Neural cell (in vitro differentiated cells): ENCODE measurements at regions not wholly inside any gene's neighbourhood (a gene's known extent, or its start where the extent isn't known, plus 50 kb on each side); places are given as distances from the start of the nearest gene placed in this dataset.

Experiments used
- H2AFZ ChIP-seq: fragments of 200-600, 300-800 bp; sonication (generic), shearing (Covaris generic); 2 replicates; pipeline ENCODE4 v1.6.0; 2014; ENCODE audit warnings: low read depth, mild to moderate bottlenecking, antibody characterized with exemption, low read length, moderate library complexity
- H3F3A ChIP-seq: fragments of 200-600 bp; shearing (Covaris generic); 2 replicates; pipeline ENCODE4 v1.6.1; 2016; ENCODE audit warnings: mild to moderate bottlenecking, moderate library complexity, mixed read lengths, antibody characterized with exemption, low read length; ENCODE audit not compliant: insufficient read depth, poor library complexity, severe bottlenecking
- H3K27ac ChIP-seq: fragments of 200-600, 300-800 bp; sonication (generic), shearing (Covaris generic); 2 replicates; pipeline ENCODE4 v1.5.1; 2014; ENCODE audit warnings: mild to moderate bottlenecking, low read length, moderate library complexity
- H3K27me3 ChIP-seq: fragments of 300-800, 200-600 bp; sonication (generic), shearing (Covaris generic); 2 replicates; pipeline ENCODE4 v1.6.0; 2014; ENCODE audit warnings: mild to moderate bottlenecking, low read depth, low read length, moderate library complexity; ENCODE audit not compliant: insufficient read depth
- H3K36me3 ChIP-seq: fragments of 300-800, 200-600 bp; sonication (generic), shearing (Covaris generic); 2 replicates; pipeline ENCODE4 v1.5.1; 2014; ENCODE audit warnings: mild to moderate bottlenecking, antibody characterized with exemption, low read length, moderate library complexity; ENCODE audit not compliant: insufficient read depth
- H3K4me2 ChIP-seq: fragments of 300-800, 200-600 bp; sonication (generic), shearing (Covaris generic); 2 replicates; pipeline ENCODE4 v1.6.0; 2014; ENCODE audit warnings: mild to moderate bottlenecking, low read length
- H3K4me3 ChIP-seq: fragments of 300-800, 200-600 bp; sonication (generic), shearing (Covaris generic); 2 replicates; pipeline ENCODE4 v1.5.1; 2014; ENCODE audit warnings: mild to moderate bottlenecking, low read length, moderate library complexity
- H3K79me2 ChIP-seq: fragments of 200-600 bp; shearing (Covaris generic); replicated peaks from 2 replicates; pipeline ENCODE4 v1.6.0; 2014; ENCODE audit warnings: mild to moderate bottlenecking, low read length, moderate library complexity; ENCODE audit not compliant: insufficient read depth
- H3K9ac ChIP-seq: fragments of 300-800, 200-600 bp; sonication (generic), shearing (Covaris generic); 2 replicates; pipeline ENCODE4 v1.6.1; 2016; ENCODE audit warnings: mild to moderate bottlenecking, low read length, mixed read lengths
- H3K9me2 ChIP-seq: fragments of 200-600 bp; shearing (Covaris generic); 2 replicates; pipeline ENCODE4 v1.6.1; 2016; ENCODE audit warnings: mild to moderate bottlenecking, low read length, mixed read lengths; ENCODE audit not compliant: insufficient read depth
- H3K9me3 ChIP-seq: fragments of 200-600, 300-800 bp; sonication (generic), shearing (Covaris generic); 2 replicates; pipeline ENCODE4 v1.6.1; 2016; ENCODE audit warnings: mild to moderate bottlenecking, mixed run types, low read length, moderate library complexity, mixed read lengths
- H4K20me1 ChIP-seq: fragments of 200-600 bp; shearing (Covaris generic); 2 replicates; pipeline ENCODE4 v1.6.1; 2016; ENCODE audit warnings: mild to moderate bottlenecking, mixed run types; ENCODE audit not compliant: insufficient read depth
- CTCF ChIP-seq: fragments of 450-650 bp; IDR thresholded peaks from 2 replicates; pipeline ENCODE4 v1.5.1; 2014; ENCODE audit warnings: antibody characterized with exemption, mild to moderate bottlenecking, moderate library complexity; ENCODE audit not compliant: poor library complexity, severe bottlenecking
- EP300 ChIP-seq: fragments of 450-650 bp; conservative IDR thresholded peaks from 2 replicates; pipeline ENCODE4 v1.6.1; 2014; ENCODE audit warnings: antibody characterized with exemption, mild to moderate bottlenecking, moderate library complexity; ENCODE audit not compliant: poor library complexity, severe bottlenecking
- EZH2 ChIP-seq: fragments of 200-600, 300-800 bp; shearing (Covaris generic), sonication (generic); IDR thresholded peaks from 2 replicates; pipeline ENCODE4 v1.6.1; 2014; ENCODE audit warnings: antibody characterized with exemption, low read length, borderline replicate concordance, mild to moderate bottlenecking; ENCODE audit not compliant: insufficient read depth, poor library complexity, severe bottlenecking
- MXI1 ChIP-seq: fragments of 450-650 bp; conservative IDR thresholded peaks from 2 replicates; pipeline ENCODE4 v1.6.1; 2014; ENCODE audit warnings: antibody characterized with exemption, mild to moderate bottlenecking; ENCODE audit not compliant: poor library complexity, severe bottlenecking
- POLR2AphosphoS5 ChIP-seq: IDR thresholded peaks from 2 replicates; pipeline ENCODE4 v1.6.1; 2012
- RAD21 ChIP-seq: fragments of 450-650 bp; conservative IDR thresholded peaks from 2 replicates; pipeline ENCODE4 v1.6.1; 2014; ENCODE audit warnings: antibody characterized with exemption, mild to moderate bottlenecking, moderate library complexity
- SMC3 ChIP-seq: fragments of 450-650 bp; conservative IDR thresholded peaks from 2 replicates; pipeline ENCODE4 v1.6.1; 2014; ENCODE audit warnings: antibody characterized with exemption, mild to moderate bottlenecking, moderate library complexity; ENCODE audit not compliant: poor library complexity
- TAF1 ChIP-seq: IDR thresholded peaks from 2 replicates; pipeline ENCODE4 v1.6.1; 2012; ENCODE audit warnings: low read depth
- TF ChIP-seq, protein P1 (sequence below): IDR thresholded peaks from 2 replicates; pipeline ENCODE4 v1.6.1; 2012; ENCODE audit warnings: borderline replicate concordance

DNA sequence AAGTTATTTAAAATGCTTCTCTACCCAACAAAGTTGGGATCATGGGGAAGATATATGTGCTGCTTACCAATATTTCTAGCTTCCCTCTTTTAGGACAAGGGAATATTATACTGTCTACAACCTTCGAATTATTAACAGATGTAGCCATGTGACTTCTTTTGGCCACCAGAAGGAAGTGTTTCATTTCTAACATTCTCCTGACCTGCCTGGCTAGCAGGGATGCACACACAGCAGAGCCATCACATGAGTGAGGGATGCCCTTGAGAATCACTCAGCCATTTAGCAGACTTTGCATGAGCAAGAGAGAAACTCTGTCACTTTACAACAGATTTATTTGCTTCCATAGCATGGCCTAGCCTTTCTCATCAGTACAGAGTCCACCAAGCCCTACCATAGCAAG, 230.7 kb upstream of the MARCKS start:
- Histone ChIP-seq H3K9me3 (no peaks in the 10 kb centered on the region), H2AFZ (no peak overlapping the region), H3K9me2 (no peaks in the 10 kb centered on the region), H3K4me3 (no peak overlapping the region), H3F3A (no peaks in the 10 kb centered on the region), H3K27ac (no peak overlapping the region), H3K4me2 (no peak overlapping the region), H3K79me2 (no peaks in the 10 kb centered on the region), H3K9ac (no peak overlapping the region), H4K20me1 (no peaks in the 10 kb centered on the region), H3K36me3 (no peaks in the 10 kb centered on the region), H3K27me3 (no peaks in the 10 kb centered on the region)
- TF ChIP-seq RAD21 (no peak), SMC3 (no peak), EP300 (no peak), MXI1 (no peak), CTCF (no peak), POLR2AphosphoS5 (no peak), TAF1 (no peak), EZH2 (no peak)
- TF ChIP-seq, protein P1, sequence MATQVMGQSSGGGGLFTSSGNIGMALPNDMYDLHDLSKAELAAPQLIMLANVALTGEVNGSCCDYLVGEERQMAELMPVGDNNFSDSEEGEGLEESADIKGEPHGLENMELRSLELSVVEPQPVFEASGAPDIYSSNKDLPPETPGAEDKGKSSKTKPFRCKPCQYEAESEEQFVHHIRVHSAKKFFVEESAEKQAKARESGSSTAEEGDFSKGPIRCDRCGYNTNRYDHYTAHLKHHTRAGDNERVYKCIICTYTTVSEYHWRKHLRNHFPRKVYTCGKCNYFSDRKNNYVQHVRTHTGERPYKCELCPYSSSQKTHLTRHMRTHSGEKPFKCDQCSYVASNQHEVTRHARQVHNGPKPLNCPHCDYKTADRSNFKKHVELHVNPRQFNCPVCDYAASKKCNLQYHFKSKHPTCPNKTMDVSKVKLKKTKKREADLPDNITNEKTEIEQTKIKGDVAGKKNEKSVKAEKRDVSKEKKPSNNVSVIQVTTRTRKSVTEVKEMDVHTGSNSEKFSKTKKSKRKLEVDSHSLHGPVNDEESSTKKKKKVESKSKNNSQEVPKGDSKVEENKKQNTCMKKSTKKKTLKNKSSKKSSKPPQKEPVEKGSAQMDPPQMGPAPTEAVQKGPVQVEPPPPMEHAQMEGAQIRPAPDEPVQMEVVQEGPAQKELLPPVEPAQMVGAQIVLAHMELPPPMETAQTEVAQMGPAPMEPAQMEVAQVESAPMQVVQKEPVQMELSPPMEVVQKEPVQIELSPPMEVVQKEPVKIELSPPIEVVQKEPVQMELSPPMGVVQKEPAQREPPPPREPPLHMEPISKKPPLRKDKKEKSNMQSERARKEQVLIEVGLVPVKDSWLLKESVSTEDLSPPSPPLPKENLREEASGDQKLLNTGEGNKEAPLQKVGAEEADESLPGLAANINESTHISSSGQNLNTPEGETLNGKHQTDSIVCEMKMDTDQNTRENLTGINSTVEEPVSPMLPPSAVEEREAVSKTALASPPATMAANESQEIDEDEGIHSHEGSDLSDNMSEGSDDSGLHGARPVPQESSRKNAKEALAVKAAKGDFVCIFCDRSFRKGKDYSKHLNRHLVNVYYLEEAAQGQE: no peak

DNA sequence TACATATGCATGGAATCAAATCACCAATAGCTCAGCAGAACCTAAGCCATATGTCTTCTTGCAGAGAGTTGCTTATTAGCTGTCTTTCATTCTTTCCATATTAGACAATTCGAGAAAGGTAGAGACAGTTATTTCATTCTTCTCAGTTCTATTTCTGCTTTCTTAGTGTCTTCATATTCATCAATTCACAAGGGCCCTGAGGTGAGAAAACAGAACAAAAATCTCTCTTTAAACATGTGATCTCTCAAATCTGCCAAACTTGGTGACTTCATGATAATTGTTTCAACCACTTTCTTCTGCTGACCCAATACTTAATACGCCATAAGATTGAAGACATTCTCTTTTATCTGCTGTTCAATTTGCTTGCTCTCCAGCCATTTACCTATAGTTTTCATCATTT, 229.7 kb upstream of the MARCKS start:
- TF ChIP-seq EZH2: no peak
- TF ChIP-seq EP300: no peak
- no peak for TF ChIP-seq SMC3
- TF ChIP-seq CTCF: no peak
- no peak for TF ChIP-seq MXI1
- TF ChIP-seq POLR2AphosphoS5: no peak
- no peak for TF ChIP-seq TAF1
- TF ChIP-seq, protein P1: no peak
- no peak for TF ChIP-seq RAD21
- Histone ChIP-seq H3K27me3 (no peaks in the 10 kb centered on the region), H2AFZ (no peak overlapping the region), H3K4me2 (no peak overlapping the region), H3F3A (no peaks in the 10 kb centered on the region), H3K79me2 (no peaks in the 10 kb centered on the region), H3K9ac (no peak overlapping the region), H3K27ac (no peak overlapping the region), H3K4me3 (no peak overlapping the region), H3K9me3 (no peaks in the 10 kb centered on the region), H4K20me1 (no peaks in the 10 kb centered on the region), H3K9me2 (no peaks in the 10 kb centered on the region), H3K36me3 (no peaks in the 10 kb centered on the region)
